ENCODE measurements at regions not wholly inside any gene's neighbourhood (a gene's known extent, or its start where the extent isn't known, plus 50 kb on each side); places are given as distances from the start of the nearest gene placed in this dataset.

- Histone ChIP-seq H3K27ac (no peak overlapping the region), H3K9me3 (ENCODE audit: control insufficient read depth, low read length) (no peaks in the 10 kb centered on the region), H3K4me1 (peaks cover 7% of the 10 kb centered on the region), H2AFZ (no peak overlapping the region), H3K27me3 (ENCODE audit: control insufficient read depth, insufficient read depth, low read length) (no peaks in the 10 kb centered on the region), H3K4me3 (ENCODE audit: low read depth, low read length) (no peak overlapping the region), H3K4me2 (ENCODE audit: low read length) (no peak overlapping the region), H3K9ac (no peak overlapping the region), H3K79me2 (no peaks in the 10 kb centered on the region), H3K36me3 (ENCODE audit: control insufficient read depth, insufficient read depth, low read length) (no peaks in the 10 kb centered on the region)
- no peak for TF ChIP-seq CTCF (IDR thresholded peaks at IDR 0.05)
Observed at GRCh38 chr11:110979696-110980095, 265.8 kb upstream of the POU2AF2 start.

GRCh38 chr11:110977661-110978060, 265.4 kb upstream of the ARHGAP20 start:
- no peak overlapping the region for H3K27ac ChIP-seq
- H3K9me3 ChIP-seq (ENCODE audit: control insufficient read depth, low read length): no peaks in the 10 kb centered on the region
- H3K4me1 ChIP-seq: peaks cover 7% of the 10 kb centered on the region
- H3K9ac ChIP-seq: no peak overlapping the region
- H2AFZ ChIP-seq: no peak overlapping the region
- no peak overlapping the region for H3K4me3 ChIP-seq (ENCODE audit: low read depth, low read length)
- no peak overlapping the region for H3K4me2 ChIP-seq (ENCODE audit: low read length)
- no peaks in the 10 kb centered on the region for H3K79me2 ChIP-seq
- TF ChIP-seq CTCF (IDR thresholded peaks at IDR 0.05): no peak
- H3K27me3 ChIP-seq (ENCODE audit: control insufficient read depth, insufficient read depth, low read length): no peaks in the 10 kb centered on the region
- H3K36me3 ChIP-seq (ENCODE audit: control insufficient read depth, insufficient read depth, low read length): no peaks in the 10 kb centered on the region

- no peak overlapping the region for H3K4me2 ChIP-seq (ENCODE audit: low read length)
- H3K4me3 ChIP-seq (ENCODE audit: low read depth, low read length): no peak overlapping the region
- no peaks in the 10 kb centered on the region for H3K79me2 ChIP-seq
- H3K9ac ChIP-seq: no peak overlapping the region
- no peaks in the 10 kb centered on the region for H3K36me3 ChIP-seq (ENCODE audit: control insufficient read depth, insufficient read depth, low read length)
- no peaks in the 10 kb centered on the region for H3K9me3 ChIP-seq (ENCODE audit: control insufficient read depth, low read length)
- peaks cover 4% of the 10 kb centered on the region for H3K4me1 ChIP-seq
- H2AFZ ChIP-seq: no peak overlapping the region
- TF ChIP-seq CTCF (IDR thresholded peaks at IDR 0.05): no peak
- H3K27me3 ChIP-seq (ENCODE audit: control insufficient read depth, insufficient read depth, low read length): no peaks in the 10 kb centered on the region
- no peak overlapping the region for H3K27ac ChIP-seq
Observed at GRCh38 chr11:110974731-110975130, 262.5 kb upstream of the ARHGAP20 start.

- Histone ChIP-seq H3K4me3 (ENCODE audit: low read depth, low read length) (no peak overlapping the region), H3K27me3 (ENCODE audit: control insufficient read depth, insufficient read depth, low read length) (no peaks in the 10 kb centered on the region), H3K36me3 (ENCODE audit: control insufficient read depth, insufficient read depth, low read length) (no peaks in the 10 kb centered on the region), H3K4me2 (ENCODE audit: low read length) (no peak overlapping the region), H2AFZ (no peak overlapping the region), H3K27ac (no peak overlapping the region), H3K9me3 (ENCODE audit: control insufficient read depth, low read length) (no peaks in the 10 kb centered on the region), H3K79me2 (no peaks in the 10 kb centered on the region), H3K9ac (no peak overlapping the region), H3K4me1 (no peaks in the 10 kb centered on the region)
- no peak for TF ChIP-seq CTCF (IDR thresholded peaks at IDR 0.05)
Observed at GRCh38 chr11:110973401-110973980, 261.3 kb upstream of the ARHGAP20 start.

- H3K27me3 ChIP-seq (ENCODE audit: control insufficient read depth, insufficient read depth, low read length): no peaks in the 10 kb centered on the region
- no peaks in the 10 kb centered on the region for H3K79me2 ChIP-seq
- H3K27ac ChIP-seq: no peak overlapping the region
- H3K4me1 ChIP-seq: no peaks in the 10 kb centered on the region
- H3K9ac ChIP-seq: no peak overlapping the region
- H3K4me2 ChIP-seq (ENCODE audit: low read length): no peak overlapping the region
- H3K36me3 ChIP-seq (ENCODE audit: control insufficient read depth, insufficient read depth, low read length): no peaks in the 10 kb centered on the region
- no peak overlapping the region for H3K4me3 ChIP-seq (ENCODE audit: low read depth, low read length)
- H3K9me3 ChIP-seq (ENCODE audit: control insufficient read depth, low read length): no peaks in the 10 kb centered on the region
- no peak overlapping the region for H2AFZ ChIP-seq
- TF ChIP-seq CTCF (IDR thresholded peaks at IDR 0.05): no peak
Observed at GRCh38 chr11:110972640-110973039, 260.4 kb upstream of the ARHGAP20 start.
